Caco-2 (cell line): ENCODE measurements at regions not wholly inside any gene's neighbourhood (a gene's known extent, or its start where the extent isn't known, plus 50 kb on each side); places are given as distances from the start of the nearest gene placed in this dataset.

Experiments used
- BruUV-seq: library from RNA; stranded (reverse); fragments of 400-500 nt; replicated peaks from 2 replicates; lab custom pipeline; 2021; lab: Mats Ljungman, UMichigan
- CTCF ChIA-PET: fragments of 300-600 bp; sonication (Branson Sonifier 250); formaldehyde crosslinking; loops from one replicate; lab custom pipeline; 2022; ENCODE audit warnings: antibody characterized with exemption; lab: Charles Lee
- POLR2A ChIA-PET: fragments of 300-600 bp; sonication (Branson Sonifier 250); formaldehyde crosslinking; loops from one replicate; lab custom pipeline; 2022; ENCODE audit warnings: antibody characterized with exemption; lab: Charles Lee
- DNase-seq, 2 experiments: peaks; one replicate each; pipeline versions ENCODE4 v3.0.0 to v3.0.0-alpha.2; 2020 to 2022
- H3K27me3 ChIP-seq: replicated peaks from 2 replicates; pipeline ENCODE4 v1.6.0; 2011; ENCODE audit warnings: low read length; ENCODE audit not compliant: control insufficient read depth, insufficient read depth
- H3K36me3 ChIP-seq: 2 replicates; pipeline ENCODE4 v1.5.1; 2011; ENCODE audit warnings: low read length; ENCODE audit not compliant: control insufficient read depth, insufficient read depth
- H3K4me1 ChIP-seq: fragments of 250-450 bp; sonication (Bioruptor Pico); 2 replicates; pipeline ENCODE4 v1.5.1; 2020; ENCODE audit warnings: mild to moderate bottlenecking
- H3K4me3 ChIP-seq: 2 replicates; pipeline ENCODE4 v1.5.1; 2011; ENCODE audit warnings: low read depth, mild to moderate bottlenecking, control low read depth, low read length
- H3K9me3 ChIP-seq: fragments of 250-450 bp; sonication (Bioruptor Pico); 2 replicates; pipeline ENCODE4 v1.5.1; 2020; ENCODE audit warnings: mild to moderate bottlenecking, moderate library complexity
- H3K27ac Mint-ChIP-seq: one replicate; pipeline ENCODE4 v1.8.0; 2022; ENCODE audit warnings: mixed read lengths; ENCODE audit not compliant: unreplicated experiment
- H3K27me3 Mint-ChIP-seq: one replicate; pipeline ENCODE4 v1.8.0; 2022; ENCODE audit warnings: mixed read lengths; ENCODE audit not compliant: insufficient read depth, unreplicated experiment
- H3K36me3 Mint-ChIP-seq: one replicate; pipeline ENCODE4 v1.8.0; 2022; ENCODE audit warnings: mild to moderate bottlenecking, mixed read lengths; ENCODE audit not compliant: insufficient read depth, unreplicated experiment
- H3K4me1 Mint-ChIP-seq: one replicate; pipeline ENCODE4 v1.8.0; 2022; ENCODE audit warnings: low read depth, mixed read lengths; ENCODE audit not compliant: unreplicated experiment
- H3K4me3 Mint-ChIP-seq: one replicate; pipeline ENCODE4 v1.8.0; 2022; ENCODE audit warnings: mild to moderate bottlenecking, moderate library complexity, mixed read lengths; ENCODE audit not compliant: unreplicated experiment
- H3K9me3 Mint-ChIP-seq: one replicate; pipeline ENCODE4 v1.8.0; 2022; ENCODE audit warnings: mixed read lengths; ENCODE audit not compliant: unreplicated experiment
- intact Hi-C: fragments of 100-400 bp; cut with micrococcal nuclease; formaldehyde crosslinking; loops from one replicate; pipeline ENCODE4 v1.10.0; 2022; ENCODE audit not compliant: unreplicated experiment
- TF ChIP-seq, protein P1 (sequence below), 2 experiments: fragments of 200-600 bp in 1 of 2; IDR thresholded peaks; 1 replicate in 1 of 2; 2 replicates in 1 of 2; pipeline versions ENCODE4 v1.5.1 to v1.8.0; 2011 to 2022; ENCODE audit warnings: antibody characterized with exemption in 1 of 2, control low read depth in 1 of 2, inconsistent platforms in 1 of 2, low read depth in 1 of 2, low read length in 1 of 2, mild to moderate bottlenecking in 1 of 2, moderate library complexity in 1 of 2; ENCODE audit not compliant: insufficient read depth in 1 of 2, severe bottlenecking in 1 of 2, unreplicated experiment in 1 of 2

DNA sequence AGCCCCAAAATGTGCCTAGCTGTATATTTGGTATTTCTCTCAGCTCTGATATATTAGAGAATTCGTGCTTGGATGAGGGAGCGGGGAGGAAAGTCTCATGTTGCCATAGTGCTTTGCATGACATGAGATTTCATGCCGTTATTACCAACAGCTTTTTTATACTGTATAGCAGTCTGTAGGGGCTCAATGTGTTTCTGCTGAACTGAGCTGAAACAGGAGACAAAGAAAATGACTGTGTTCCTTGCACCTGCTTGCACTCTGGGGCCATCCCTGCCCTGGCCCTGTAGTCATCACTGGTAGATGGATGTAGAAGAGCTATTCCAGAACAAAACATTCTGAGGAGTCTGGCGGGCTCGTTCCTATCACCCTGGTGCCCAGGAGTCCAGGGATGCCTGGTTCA lies 128.0 kb upstream of the SASH1 start:
- no peaks in the 10 kb centered on the region for H3K27me3 ChIP-seq
- BruUV-seq, result no TSS peak
- H3K9me3 ChIP-seq, result no peaks in the 10 kb centered on the region
- peaks cover 15% of the 10 kb centered on the region for H3K4me1 ChIP-seq
- no peak overlapping the region for H3K27ac Mint-ChIP-seq
- H3K27me3 Mint-ChIP-seq, result no peaks in the 10 kb centered on the region
- TF ChIP-seq, protein P1, sequence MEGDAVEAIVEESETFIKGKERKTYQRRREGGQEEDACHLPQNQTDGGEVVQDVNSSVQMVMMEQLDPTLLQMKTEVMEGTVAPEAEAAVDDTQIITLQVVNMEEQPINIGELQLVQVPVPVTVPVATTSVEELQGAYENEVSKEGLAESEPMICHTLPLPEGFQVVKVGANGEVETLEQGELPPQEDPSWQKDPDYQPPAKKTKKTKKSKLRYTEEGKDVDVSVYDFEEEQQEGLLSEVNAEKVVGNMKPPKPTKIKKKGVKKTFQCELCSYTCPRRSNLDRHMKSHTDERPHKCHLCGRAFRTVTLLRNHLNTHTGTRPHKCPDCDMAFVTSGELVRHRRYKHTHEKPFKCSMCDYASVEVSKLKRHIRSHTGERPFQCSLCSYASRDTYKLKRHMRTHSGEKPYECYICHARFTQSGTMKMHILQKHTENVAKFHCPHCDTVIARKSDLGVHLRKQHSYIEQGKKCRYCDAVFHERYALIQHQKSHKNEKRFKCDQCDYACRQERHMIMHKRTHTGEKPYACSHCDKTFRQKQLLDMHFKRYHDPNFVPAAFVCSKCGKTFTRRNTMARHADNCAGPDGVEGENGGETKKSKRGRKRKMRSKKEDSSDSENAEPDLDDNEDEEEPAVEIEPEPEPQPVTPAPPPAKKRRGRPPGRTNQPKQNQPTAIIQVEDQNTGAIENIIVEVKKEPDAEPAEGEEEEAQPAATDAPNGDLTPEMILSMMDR (IDR thresholded peaks at IDR 0.05; ENCODE audit: insufficient read depth in 1 of 2, low read depth in 1 of 2, low read length in 1 of 2, severe bottlenecking in 1 of 2, unreplicated experiment in 1 of 2), result no peak
- H3K36me3 ChIP-seq, result no peaks in the 10 kb centered on the region
- H3K4me3 Mint-ChIP-seq, result no peak overlapping the region
- POLR2A ChIA-PET, result no interaction called here
- H3K9me3 Mint-ChIP-seq, result no peaks in the 10 kb centered on the region
- intact Hi-C loops, result no loop called here
- no peak overlapping the region for H3K4me3 ChIP-seq
- CTCF ChIA-PET, result no interaction called here
- peaks cover 9% of the 10 kb centered on the region for H3K4me1 Mint-ChIP-seq
- H3K36me3 Mint-ChIP-seq, result no peaks in the 10 kb centered on the region
- no peak for DNase-seq

DNA sequence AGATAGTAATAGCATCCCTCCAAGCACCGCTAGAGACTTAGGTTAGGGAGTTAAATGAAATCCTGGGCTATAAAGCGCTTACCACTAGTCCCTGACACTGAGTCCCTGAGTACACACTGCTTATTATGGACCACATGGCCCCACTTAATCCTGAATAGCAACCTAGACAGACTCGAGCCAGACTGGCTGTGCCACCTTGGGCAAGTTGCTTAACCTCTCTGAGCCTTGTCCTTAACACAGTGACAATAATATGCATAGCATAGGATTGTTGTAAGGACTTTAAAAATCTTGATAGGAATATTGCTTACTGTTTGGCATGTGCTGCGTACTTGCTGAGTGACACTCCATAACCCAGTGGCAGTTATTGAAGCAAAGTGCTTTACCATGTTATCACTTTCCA lies 125.6 kb upstream of the SASH1 start:
- H3K4me3 Mint-ChIP-seq, result no peak overlapping the region
- no peak overlapping the region for H3K4me3 ChIP-seq
- TF ChIP-seq, protein P1 (IDR thresholded peaks at IDR 0.05; ENCODE audit: insufficient read depth in 1 of 2, low read depth in 1 of 2, low read length in 1 of 2, severe bottlenecking in 1 of 2, unreplicated experiment in 1 of 2), result no peak
- H3K36me3 Mint-ChIP-seq, result no peaks in the 10 kb centered on the region
- no peaks in the 10 kb centered on the region for H3K36me3 ChIP-seq
- no peak for DNase-seq
- H3K4me1 ChIP-seq, result peaks cover 16% of the 10 kb centered on the region
- peaks cover 18% of the 10 kb centered on the region for H3K4me1 Mint-ChIP-seq
- H3K27ac Mint-ChIP-seq, result no peak overlapping the region
- H3K9me3 ChIP-seq, result no peaks in the 10 kb centered on the region
- ChIA-PET CTCF (no interaction called here), POLR2A (interaction anchor here (0.6 kb wide), 1 partner anchor 89 kb away, joined by 3 read pairs; no protein-coding TSS in a partner anchor)
- no TSS peak for BruUV-seq
- no peaks in the 10 kb centered on the region for H3K27me3 ChIP-seq
- intact Hi-C loops, result no loop called here
- H3K27me3 Mint-ChIP-seq, result no peaks in the 10 kb centered on the region
- no peaks in the 10 kb centered on the region for H3K9me3 Mint-ChIP-seq

DNA sequence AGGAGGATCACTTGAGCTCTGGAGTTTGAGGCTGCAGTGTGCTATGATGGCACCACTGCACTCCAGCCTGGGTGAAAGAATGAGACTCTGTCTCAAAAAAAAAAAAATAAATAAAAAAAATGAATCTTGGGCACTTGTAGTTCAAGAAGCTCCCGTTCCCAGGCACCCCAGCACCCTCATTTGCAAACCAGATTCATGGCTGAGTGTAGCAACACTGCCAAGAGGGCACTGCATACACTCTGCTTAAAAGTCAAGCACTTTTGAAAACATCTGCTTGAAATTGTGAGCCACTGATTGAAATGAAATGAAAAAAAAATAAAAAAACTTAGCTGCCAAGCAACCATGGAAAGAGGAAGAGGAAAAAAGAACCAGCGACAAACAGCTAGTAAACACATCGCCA lies 124.7 kb upstream of the SASH1 start:
- Histone ChIP-seq H3K4me1 (peaks cover 16% of the 10 kb centered on the region), H3K27me3 (no peaks in the 10 kb centered on the region), H3K9me3 (no peaks in the 10 kb centered on the region), H3K4me3 (no peak overlapping the region), H3K36me3 (no peaks in the 10 kb centered on the region)
- POLR2A ChIA-PET, result interaction anchor here (0.6 kb wide), 1 partner anchor 89 kb away, joined by 3 read pairs; no protein-coding TSS in a partner anchor
- no peaks in the 10 kb centered on the region for H3K27me3 Mint-ChIP-seq
- intact Hi-C loops, result no loop called here
- no peaks in the 10 kb centered on the region for H3K9me3 Mint-ChIP-seq
- TF ChIP-seq, protein P1 (IDR thresholded peaks at IDR 0.05; ENCODE audit: insufficient read depth in 1 of 2, low read depth in 1 of 2, low read length in 1 of 2, severe bottlenecking in 1 of 2, unreplicated experiment in 1 of 2), result no peak
- peaks cover 18% of the 10 kb centered on the region for H3K4me1 Mint-ChIP-seq
- no peak overlapping the region for H3K27ac Mint-ChIP-seq
- BruUV-seq, result no TSS peak
- H3K36me3 Mint-ChIP-seq, result no peaks in the 10 kb centered on the region
- CTCF ChIA-PET, result no interaction called here
- H3K4me3 Mint-ChIP-seq, result no peak overlapping the region
- no peak for DNase-seq
